Embryonic facial prominence (tissue), 1 donor: ENCODE measurements at regions not wholly inside any gene's neighbourhood (a gene's known extent, or its start where the extent isn't known, plus 50 kb on each side); places are given as distances from the start of the nearest gene placed in this dataset.

Experiments used
- DNase-seq: peaks from one replicate; pipeline ENCODE4 v3.0.0-alpha.2; 2016; ENCODE audit errors: extremely low spot score

GRCh38 chr16:52649870-52650269 lies 102.9 kb upstream of the TOX3 start:
- no peak for DNase-seq

- no peak for DNase-seq
Observed at GRCh38 chr16:52647588-52647987, 100.6 kb upstream of the TOX3 start.

GRCh38 chr16:52643006-52643405 lies 96.1 kb upstream of the TOX3 start:
- DNase-seq: no peak

GRCh38 chr16:52634528-52634927 lies 87.6 kb upstream of the TOX3 start:
- no peak for DNase-seq

GRCh38 chr16:52634104-52634503 lies 87.2 kb upstream of the TOX3 start:
- no peak for DNase-seq

GRCh38 chr16:52633230-52633629 lies 86.3 kb upstream of the TOX3 start:
- DNase-seq: no peak

- no peak for DNase-seq
Observed at GRCh38 chr16:52631711-52632110, 84.8 kb upstream of the TOX3 start.

- DNase-seq: no peak
Observed at GRCh38 chr16:52630711-52631110, 83.8 kb upstream of the TOX3 start.

- DNase-seq: no peak
Observed at GRCh38 chr16:52629296-52629695, 82.4 kb upstream of the TOX3 start.

GRCh38 chr16:52624891-52625290 lies 77.9 kb upstream of the TOX3 start:
- no peak for DNase-seq

GRCh38 chr16:52621651-52622050 lies 74.7 kb upstream of the TOX3 start:
- DNase-seq: no peak

- DNase-seq: no peak
Observed at GRCh38 chr16:52618753-52619497, 72.0 kb upstream of the TOX3 start.

- no peak for DNase-seq
Observed at GRCh38 chr16:52617591-52617990, 70.6 kb upstream of the TOX3 start.

- DNase-seq: no peak
Observed at GRCh38 chr16:52613508-52613907, 66.6 kb upstream of the TOX3 start.

GRCh38 chr16:52611817-52612673 lies 65.1 kb upstream of the TOX3 start:
- DNase-seq: no peak

GRCh38 chr16:52603015-52603414 lies 56.1 kb upstream of the TOX3 start:
- no peak for DNase-seq

- DNase-seq: no peak
Observed at GRCh38 chr16:52597772-52598483, 51.0 kb upstream of the TOX3 start.

GRCh38 chr16:52597073-52597771 lies 50.3 kb upstream of the TOX3 start:
- no peak for DNase-seq
